Tibial artery (tissue), 4 donors: ENCODE measurements at regions not wholly inside any gene's neighbourhood (a gene's known extent, or its start where the extent isn't known, plus 50 kb on each side); places are given as distances from the start of the nearest gene placed in this dataset.

Source experiments
- DNase-seq, 2 donors: peaks; one replicate each; pipeline ENCODE4 v3.0.0-alpha.2; 2019
- H3K27ac ChIP-seq, 2 donors: fragments of 200-600 bp; sonication (generic) in 1 of 2; 1 replicate in 1 of 2; 2 replicates in 1 of 2; pipeline ENCODE4 v1.5.1; 2018 to 2019; ENCODE audit warnings: mild to moderate bottlenecking in 1 of 2
- H3K27me3 ChIP-seq, 2 donors: fragments of 200-600 bp; sonication (generic) in 1 of 2; one replicate each; pipeline versions ENCODE4 v1.5.1 to v1.6.0; 2016 to 2019
- H3K36me3 ChIP-seq, 3 donors: fragments of 200-600 bp; sonication (generic) in 2 of 3; one replicate each; pipeline ENCODE4 v1.5.1; 2016 to 2019; ENCODE audit warnings: mild to moderate bottlenecking in 2 of 3
- H3K4me1 ChIP-seq, 4 donors: fragments of 200-600 bp; sonication (generic) in 2 of 4; 1 replicate in 3 of 4; 2 replicates in 1 of 4; pipeline ENCODE4 v1.5.1; 2016 to 2019
- H3K4me3 ChIP-seq, 2 donors: fragments of 200-600 bp; sonication (generic) in 1 of 2; 1 replicate in 1 of 2; 2 replicates in 1 of 2; pipeline ENCODE4 v1.5.1; 2018 to 2019; ENCODE audit warnings: mild to moderate bottlenecking in 2 of 2
- H3K9me3 ChIP-seq, 3 donors: fragments of 200-600 bp; sonication (generic) in 1 of 3; one replicate each; pipeline ENCODE4 v1.5.1; 2016 to 2019
- intact Hi-C: fragments of 100-400 bp; cut with DNase I; formaldehyde crosslinking; loops from one replicate; pipeline ENCODE4 v1.15.0; 2023; ENCODE audit warnings: low total_unique reads
- TF ChIP-seq, protein P1 (sequence below), 2 experiments: fragments of 200-600 bp in 1 of 2; fragments of 450-650 bp in 1 of 2; IDR thresholded peaks; one replicate each; pipeline ENCODE4 v1.5.1; 2017 to 2019; ENCODE audit warnings: antibody characterized with exemption in 2 of 2, mild to moderate bottlenecking in 1 of 2, moderate library complexity in 1 of 2

GRCh38 chr13:70874636-70875035 lies 766.4 kb upstream of the KLHL1 start:
- no peaks in the 10 kb centered on the region for H3K27me3 ChIP-seq
- H3K9me3 ChIP-seq: no peaks in the 10 kb centered on the region
- no peak overlapping the region for H3K4me3 ChIP-seq
- no peak for DNase-seq
- H3K4me1 ChIP-seq: no peaks in the 10 kb centered on the region
- H3K27ac ChIP-seq: no peak overlapping the region
- TF ChIP-seq, protein P1, sequence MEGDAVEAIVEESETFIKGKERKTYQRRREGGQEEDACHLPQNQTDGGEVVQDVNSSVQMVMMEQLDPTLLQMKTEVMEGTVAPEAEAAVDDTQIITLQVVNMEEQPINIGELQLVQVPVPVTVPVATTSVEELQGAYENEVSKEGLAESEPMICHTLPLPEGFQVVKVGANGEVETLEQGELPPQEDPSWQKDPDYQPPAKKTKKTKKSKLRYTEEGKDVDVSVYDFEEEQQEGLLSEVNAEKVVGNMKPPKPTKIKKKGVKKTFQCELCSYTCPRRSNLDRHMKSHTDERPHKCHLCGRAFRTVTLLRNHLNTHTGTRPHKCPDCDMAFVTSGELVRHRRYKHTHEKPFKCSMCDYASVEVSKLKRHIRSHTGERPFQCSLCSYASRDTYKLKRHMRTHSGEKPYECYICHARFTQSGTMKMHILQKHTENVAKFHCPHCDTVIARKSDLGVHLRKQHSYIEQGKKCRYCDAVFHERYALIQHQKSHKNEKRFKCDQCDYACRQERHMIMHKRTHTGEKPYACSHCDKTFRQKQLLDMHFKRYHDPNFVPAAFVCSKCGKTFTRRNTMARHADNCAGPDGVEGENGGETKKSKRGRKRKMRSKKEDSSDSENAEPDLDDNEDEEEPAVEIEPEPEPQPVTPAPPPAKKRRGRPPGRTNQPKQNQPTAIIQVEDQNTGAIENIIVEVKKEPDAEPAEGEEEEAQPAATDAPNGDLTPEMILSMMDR (IDR thresholded peaks at IDR 0.05): no peak
- intact Hi-C loops: no loop called here
- H3K36me3 ChIP-seq: no peaks in the 10 kb centered on the region

GRCh38 chr13:70864731-70865130 lies 756.5 kb upstream of the KLHL1 start:
- Histone ChIP-seq H3K9me3 (peaks cover 0 to 9% (median 0%) of the 10 kb centered on the region in 3 donors), H3K27me3 (no peaks in the 10 kb centered on the region), H3K4me3 (no peak overlapping the region), H3K36me3 (no peaks in the 10 kb centered on the region), H3K4me1 (no peaks in the 10 kb centered on the region), H3K27ac (no peak overlapping the region)
- TF ChIP-seq, protein P1 (IDR thresholded peaks at IDR 0.05): no peak
- intact Hi-C loops: no loop called here
- no peak for DNase-seq

GRCh38 chr13:70856711-70857110 lies 748.5 kb upstream of the KLHL1 start:
- TF ChIP-seq, protein P1 (IDR thresholded peaks at IDR 0.05): no peak
- Histone ChIP-seq H3K9me3 (peaks cover 0 to 9% (median 0%) of the 10 kb centered on the region in 3 donors), H3K4me1 (no peaks in the 10 kb centered on the region), H3K4me3 (no peak overlapping the region), H3K36me3 (no peaks in the 10 kb centered on the region), H3K27me3 (no peaks in the 10 kb centered on the region), H3K27ac (no peak overlapping the region)
- DNase-seq: no peak
- intact Hi-C loops: no loop called here

- Histone ChIP-seq H3K4me1 (no peaks in the 10 kb centered on the region), H3K27me3 (no peaks in the 10 kb centered on the region), H3K27ac (no peak overlapping the region), H3K36me3 (no peaks in the 10 kb centered on the region), H3K4me3 (no peak overlapping the region), H3K9me3 (peaks cover 0 to 9% (median 0%) of the 10 kb centered on the region in 3 donors)
- no peak for DNase-seq
- TF ChIP-seq, protein P1 (IDR thresholded peaks at IDR 0.05): no peak
- intact Hi-C loops: no loop called here
These were observed 747.8 kb upstream of the KLHL1 start for GRCh38 chr13:70856025-70856424.

- TF ChIP-seq, protein P1 (IDR thresholded peaks at IDR 0.05): no peak
- no peak overlapping the region for H3K4me3 ChIP-seq
- no peaks in the 10 kb centered on the region for H3K36me3 ChIP-seq
- no peaks in the 10 kb centered on the region for H3K9me3 ChIP-seq
- no peak overlapping the region for H3K27ac ChIP-seq
- no peaks in the 10 kb centered on the region for H3K4me1 ChIP-seq
- no peak for DNase-seq
- no peaks in the 10 kb centered on the region for H3K27me3 ChIP-seq
- intact Hi-C loops: no loop called here
These were observed 741.0 kb upstream of the KLHL1 start for GRCh38 chr13:70849222-70849621.
